ENCODE measurements at regions not wholly inside any gene's neighbourhood (a gene's known extent, or its start where the extent isn't known, plus 50 kb on each side); places are given as distances from the start of the nearest gene placed in this dataset.

- TF ChIP-seq, protein P1, sequence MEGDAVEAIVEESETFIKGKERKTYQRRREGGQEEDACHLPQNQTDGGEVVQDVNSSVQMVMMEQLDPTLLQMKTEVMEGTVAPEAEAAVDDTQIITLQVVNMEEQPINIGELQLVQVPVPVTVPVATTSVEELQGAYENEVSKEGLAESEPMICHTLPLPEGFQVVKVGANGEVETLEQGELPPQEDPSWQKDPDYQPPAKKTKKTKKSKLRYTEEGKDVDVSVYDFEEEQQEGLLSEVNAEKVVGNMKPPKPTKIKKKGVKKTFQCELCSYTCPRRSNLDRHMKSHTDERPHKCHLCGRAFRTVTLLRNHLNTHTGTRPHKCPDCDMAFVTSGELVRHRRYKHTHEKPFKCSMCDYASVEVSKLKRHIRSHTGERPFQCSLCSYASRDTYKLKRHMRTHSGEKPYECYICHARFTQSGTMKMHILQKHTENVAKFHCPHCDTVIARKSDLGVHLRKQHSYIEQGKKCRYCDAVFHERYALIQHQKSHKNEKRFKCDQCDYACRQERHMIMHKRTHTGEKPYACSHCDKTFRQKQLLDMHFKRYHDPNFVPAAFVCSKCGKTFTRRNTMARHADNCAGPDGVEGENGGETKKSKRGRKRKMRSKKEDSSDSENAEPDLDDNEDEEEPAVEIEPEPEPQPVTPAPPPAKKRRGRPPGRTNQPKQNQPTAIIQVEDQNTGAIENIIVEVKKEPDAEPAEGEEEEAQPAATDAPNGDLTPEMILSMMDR (IDR thresholded peaks at IDR 0.05) = no peak
- no peak for TF ChIP-seq EP300 (IDR thresholded peaks at IDR 0.05)
- TF ChIP-seq POLR2A (IDR thresholded peaks at IDR 0.05) = no peak
- no peak for TF ChIP-seq POLR2AphosphoS5 (IDR thresholded peaks at IDR 0.05)
These were observed 734.4 kb upstream of the PABPC4L start for GRCh38 chr4:134936014-134936413.

Measured in suprapubic skin (tissue), 4 donors.